GM19455 (cell line): ENCODE measurements at regions not wholly inside any gene's neighbourhood (a gene's known extent, or its start where the extent isn't known, plus 50 kb on each side); places are given as distances from the start of the nearest gene placed in this dataset.
"Not testable (repeated sequence)": the region's sequence is repeated elsewhere in the genome, so short reads cannot be mapped to it uniquely, and the experiment has no call there.

Experiments used
- ATAC-seq: cut with Tn5 transposase; IDR thresholded peaks from one replicate; pipeline ENCODE4 v1.9.1; 2021; ENCODE audit not compliant: unreplicated experiment

DNA sequence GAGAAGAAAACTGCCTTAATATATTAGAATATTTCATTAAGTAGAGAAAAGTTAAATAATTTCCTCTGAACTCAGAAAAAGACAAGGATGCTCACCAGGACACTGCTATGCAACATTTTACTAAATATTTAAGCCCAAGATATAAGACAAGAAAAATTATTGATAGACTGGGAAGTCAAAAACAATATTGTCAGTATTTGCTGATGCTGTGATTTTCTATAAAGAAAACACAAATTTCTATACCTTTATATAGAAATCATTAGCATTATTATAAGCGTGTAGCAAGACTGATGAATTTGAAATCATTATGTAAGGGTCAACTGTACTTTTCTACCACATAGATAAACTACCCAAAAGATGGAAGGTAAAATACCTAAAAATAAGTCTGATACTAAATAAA, 451.0 kb downstream of the RNF144A start:
- no peak for ATAC-seq

DNA sequence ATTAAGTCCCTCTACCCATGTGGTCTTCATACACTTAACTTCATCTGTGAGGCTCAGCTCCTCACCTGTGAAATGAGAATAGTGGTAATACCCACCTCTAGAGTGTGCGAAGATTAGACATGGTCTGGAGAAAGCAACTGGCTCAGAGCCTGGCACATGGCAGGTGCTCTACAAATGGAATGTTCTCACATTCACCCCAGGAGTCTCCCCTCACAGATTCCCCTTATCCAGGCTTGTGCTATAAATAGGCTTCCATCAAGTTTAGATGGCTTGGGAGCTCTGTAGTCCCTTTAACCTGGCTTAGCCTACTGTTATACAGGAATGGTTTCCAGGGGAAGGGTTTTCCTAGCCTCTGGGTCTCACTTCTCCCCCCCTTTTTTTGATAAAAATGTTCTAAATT, 455.9 kb downstream of the RNF144A start:
- ATAC-seq = no peak

DNA sequence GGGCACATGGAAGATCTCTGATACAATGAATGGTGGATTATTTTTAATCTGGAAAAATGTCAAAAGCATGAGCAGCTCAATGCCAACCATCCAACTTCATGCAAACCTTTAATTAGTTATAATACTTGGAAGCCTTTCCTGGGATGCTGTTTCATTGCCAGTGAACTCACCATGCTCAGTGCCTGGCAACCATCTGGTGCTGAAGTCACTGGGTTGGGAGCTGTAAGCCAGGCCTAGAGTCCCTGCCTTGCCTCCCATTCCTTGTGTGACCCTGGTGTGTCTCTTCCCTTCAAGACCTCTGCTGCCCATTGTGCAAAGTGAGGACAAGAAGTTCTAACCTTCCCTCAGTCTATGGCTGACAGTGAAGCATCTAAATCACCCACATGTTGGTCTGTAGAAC, 458.7 kb downstream of the RNF144A start:
- ATAC-seq = no peak

DNA sequence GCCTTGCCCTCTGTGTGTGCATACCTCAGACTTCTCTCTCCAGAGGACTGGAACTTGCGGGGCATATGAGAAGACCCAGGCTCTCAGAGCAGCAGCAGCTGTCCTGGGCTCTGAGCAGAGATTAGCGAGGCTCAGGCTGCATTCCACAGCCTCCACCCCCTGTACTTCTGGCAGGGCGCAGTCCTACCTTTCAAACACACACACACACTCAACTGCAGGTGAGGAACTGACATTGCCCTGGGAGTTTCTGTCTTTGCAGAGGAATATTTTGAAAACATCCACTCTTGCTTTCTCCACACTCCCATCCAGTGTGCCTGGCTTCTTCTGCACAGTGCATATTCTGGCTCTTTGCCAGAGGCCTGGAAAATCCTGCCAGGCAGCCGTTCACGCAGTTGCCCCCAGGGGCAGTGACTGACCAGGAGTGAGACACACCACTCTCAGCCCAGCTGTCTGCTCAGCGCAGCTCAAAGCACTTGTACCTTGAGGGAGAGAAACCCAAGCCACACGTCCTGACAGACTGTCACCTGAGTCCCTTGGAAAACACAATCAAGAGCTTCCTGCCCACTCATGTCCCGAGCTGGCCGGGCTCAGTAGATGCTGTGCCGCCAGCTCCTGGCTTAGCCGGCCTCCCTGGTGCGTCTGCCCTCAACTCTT, 460.8 kb downstream of the RNF144A start:
- no peak for ATAC-seq

DNA sequence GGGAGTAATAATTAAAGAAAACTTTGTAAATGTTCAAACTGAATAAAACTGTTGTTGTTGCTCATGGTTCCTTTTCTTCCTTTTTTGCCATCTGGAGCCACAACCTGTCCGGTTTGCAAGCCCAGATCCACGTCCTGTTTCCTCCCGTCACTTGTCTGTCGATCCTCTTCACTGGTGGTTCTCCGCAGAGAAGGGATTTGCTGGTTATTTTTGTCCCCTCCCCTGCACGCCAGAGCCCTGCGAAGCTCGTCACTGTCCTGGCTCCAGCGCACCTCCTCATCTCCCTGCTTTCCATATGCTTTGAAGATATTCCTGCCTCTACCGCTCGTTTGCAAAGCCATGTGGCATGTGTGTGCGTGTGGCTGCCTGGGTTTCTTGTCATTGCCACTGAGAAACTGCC, 461.4 kb downstream of the RNF144A start:
- ATAC-seq = no peak

DNA sequence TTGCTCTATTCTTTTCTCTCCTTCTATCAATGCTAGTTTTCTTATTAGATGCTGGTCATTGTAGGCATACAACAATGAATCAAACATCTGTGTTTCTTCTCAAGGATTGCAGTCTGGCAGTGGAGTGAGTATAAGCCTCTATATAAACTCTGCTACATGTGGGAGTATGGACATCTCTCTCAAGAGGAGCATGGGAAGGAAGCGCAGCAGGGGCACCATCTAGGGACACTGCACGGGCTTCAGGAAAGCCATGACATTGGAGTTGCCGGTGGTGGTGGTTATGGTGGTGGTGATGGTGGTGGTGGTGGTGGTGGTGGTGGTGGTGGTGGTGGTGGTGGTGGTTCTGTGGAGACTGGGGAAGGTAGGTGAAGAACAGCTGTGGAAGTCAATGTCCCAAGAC, 462.6 kb downstream of the RNF144A start:
- no peak for ATAC-seq

DNA sequence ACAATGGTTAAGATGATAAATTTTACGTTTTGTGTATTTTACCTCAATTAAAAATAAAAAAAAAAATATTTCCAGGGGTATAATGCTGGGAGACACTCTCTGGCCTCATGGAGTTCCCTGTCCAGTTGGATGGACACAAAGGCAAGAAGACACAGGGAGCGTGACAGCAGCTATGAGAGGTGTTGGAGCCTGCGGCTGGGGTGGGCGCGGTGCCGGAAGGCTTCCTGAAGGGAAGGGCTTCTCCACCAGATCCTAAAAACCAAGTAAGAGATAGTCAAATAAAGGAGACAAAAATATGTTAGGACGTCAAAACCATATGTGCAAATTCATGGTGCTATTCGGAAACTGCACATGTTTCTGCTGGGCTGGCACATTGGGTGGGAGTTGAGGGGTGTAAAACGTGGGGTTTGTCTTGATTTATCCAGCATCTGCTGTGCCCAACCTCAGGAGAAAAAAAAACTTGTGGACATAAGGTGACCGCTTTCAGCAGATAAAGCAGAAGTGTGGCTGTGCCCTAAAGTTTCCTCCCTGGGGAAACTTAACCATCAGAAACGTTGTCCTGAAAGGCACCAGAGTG, 467.6 kb downstream of the RNF144A start:
- ATAC-seq = no peak

DNA sequence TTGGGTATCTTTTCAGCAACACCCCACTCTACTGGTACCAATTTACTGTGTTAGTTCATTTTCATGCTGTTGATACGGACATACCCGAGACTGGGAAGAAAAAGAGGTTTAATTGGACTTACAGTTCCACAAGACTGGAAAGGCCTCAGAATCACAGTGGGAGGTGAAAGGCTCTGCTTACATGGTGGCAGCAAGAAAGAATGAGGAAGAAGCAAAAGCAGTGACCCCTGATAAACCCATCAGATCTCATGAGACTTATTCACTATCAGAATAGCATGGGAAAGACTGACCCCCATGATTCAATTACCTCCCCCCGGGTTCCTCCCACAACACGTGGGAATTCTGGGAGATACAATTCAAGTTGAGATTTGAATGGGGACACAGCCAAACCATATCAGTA, 473.1 kb downstream of the RNF144A start:
- ATAC-seq = not testable (repeated sequence)

DNA sequence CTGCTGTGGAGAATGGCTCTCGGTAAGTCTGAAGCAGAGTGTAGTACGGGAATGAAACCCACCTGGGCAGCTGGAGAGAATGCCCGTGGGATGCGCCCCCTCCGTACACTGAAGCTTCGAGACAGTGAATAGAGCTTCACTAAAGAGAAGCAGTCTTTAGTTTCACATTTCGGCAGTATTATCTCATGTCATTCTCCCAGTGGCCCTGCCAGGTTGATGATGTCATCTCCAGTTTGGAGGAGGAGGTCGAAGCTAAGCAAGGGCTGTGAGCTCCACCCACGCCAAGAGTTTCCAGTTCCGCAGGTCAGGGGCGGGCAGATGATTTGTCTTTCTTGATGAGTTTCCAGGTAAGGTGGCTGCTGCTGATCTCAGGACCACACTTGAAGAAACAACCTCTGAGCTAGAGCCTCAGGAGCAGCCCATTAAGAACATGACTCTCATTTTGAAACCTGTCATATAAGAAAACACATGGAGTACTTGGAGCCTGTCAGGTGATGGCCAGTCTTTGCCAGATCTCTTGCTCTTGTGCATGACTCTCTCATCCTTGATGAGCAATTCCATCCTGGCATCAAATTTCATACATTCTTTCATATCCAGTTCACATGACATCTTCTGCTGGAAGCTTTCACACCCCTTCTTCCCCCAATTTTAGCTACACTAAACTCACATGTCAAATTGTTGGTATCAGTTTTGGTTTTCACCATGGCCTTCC, 475.0 kb downstream of the RNF144A start:
- ATAC-seq = no peak

DNA sequence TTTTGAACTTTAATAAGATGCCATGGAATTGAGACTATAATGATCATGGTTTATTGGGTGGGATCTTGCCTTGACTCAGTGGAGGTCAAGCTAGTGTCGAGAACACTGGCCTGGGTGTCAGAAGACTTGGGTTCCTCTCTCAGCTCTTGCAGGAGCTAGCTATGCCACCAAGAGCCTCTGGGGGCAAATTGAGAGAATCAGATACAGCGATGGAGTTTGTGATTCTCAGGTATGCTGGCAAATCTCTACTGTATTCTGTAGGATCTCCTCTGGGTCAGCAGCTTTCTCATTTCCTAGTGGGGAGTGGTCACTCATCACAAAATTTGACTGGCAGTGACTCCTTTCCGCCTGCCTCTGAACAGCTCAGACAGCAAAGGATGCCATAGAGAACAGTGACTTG, 477.0 kb downstream of the RNF144A start:
- no peak for ATAC-seq

DNA sequence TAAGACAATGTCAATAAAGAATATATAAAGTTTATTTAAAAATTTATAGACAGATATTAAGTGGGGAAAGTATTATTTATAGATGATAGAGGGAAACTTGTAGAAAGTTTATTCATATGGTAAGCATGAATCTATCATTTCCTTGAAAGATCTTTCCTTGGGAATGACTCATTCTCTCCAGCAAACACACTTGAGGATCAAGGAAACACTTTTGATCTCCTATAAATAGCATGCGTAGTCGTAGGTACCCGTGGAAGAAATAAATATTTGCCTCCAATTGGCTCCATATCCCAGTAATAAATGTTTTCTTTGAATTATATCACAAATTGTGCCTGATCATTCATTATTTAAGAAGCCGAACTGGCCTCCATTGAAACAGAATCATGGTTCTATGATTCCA, 483.4 kb downstream of the RNF144A start:
- no peak for ATAC-seq

DNA sequence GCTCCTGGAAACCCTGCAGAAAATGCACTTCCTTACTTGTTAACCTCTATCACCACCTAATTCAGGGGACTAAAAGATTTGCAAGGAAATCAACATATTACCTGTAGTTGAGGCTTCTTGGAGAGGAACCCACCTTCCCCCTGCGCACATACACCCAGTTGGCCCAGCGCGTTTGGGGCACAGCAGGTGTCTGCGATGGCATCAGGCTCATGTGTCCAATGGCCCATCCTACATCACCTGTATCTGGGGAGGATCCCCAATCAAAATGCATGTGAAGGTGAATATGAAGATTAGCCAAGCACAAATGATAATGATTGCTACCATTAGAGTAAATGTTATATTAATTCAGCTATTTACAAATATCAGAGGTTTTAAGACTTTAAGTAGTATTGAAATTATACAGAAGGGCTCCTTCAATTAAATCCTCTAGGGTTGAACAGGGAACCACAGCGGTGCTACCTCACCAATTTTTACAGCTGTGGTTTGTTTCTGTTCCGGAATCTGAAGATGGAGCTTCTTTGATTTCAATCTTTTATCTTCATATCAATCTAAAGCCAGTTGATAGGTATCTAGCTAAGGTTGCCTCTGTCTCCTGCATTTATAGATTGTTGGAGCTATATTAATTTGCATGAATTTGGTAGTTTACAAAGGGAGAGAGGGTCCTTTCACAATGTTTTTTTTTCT, 486.0 kb downstream of the RNF144A start:
- no peak for ATAC-seq

DNA sequence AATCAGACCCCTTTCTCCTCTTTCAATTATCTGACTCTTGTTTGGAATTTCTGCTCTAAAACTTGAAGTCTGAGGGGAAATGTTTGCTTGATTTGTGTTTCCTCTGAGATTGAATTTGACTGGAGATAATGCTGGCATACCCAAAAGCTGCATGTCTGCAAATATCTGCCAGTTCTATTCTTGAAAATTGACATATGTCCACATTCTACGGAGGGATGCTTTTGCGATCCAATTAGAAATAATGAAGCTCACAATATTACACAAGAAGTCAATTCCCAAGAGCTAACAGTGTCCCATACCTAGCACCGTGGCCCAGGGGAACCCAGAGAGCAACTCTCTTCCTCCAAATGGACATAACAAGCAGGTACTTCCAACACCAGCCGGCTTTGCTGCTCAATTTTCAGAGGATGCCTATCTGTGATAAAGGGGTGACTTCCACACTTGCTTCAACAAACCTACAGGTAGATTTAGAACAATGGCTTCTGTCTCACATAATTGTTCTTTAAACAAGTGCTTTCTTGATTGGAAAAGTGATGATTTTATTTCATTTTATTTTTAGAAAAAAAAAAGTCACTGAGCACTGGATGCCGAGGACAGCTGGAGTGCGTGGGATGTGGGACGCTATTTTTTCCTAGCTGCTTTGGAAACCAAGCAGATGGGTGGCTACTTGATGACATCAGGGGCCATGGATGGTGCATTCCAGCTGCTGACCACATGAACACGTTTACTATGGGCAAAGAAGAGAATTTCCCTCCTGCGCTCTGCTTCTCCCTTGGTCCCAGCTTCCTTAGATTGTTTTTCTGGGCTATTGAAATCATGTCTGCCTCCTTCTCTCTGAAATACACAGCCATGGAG, 488.9 kb downstream of the RNF144A start:
- no peak for ATAC-seq

DNA sequence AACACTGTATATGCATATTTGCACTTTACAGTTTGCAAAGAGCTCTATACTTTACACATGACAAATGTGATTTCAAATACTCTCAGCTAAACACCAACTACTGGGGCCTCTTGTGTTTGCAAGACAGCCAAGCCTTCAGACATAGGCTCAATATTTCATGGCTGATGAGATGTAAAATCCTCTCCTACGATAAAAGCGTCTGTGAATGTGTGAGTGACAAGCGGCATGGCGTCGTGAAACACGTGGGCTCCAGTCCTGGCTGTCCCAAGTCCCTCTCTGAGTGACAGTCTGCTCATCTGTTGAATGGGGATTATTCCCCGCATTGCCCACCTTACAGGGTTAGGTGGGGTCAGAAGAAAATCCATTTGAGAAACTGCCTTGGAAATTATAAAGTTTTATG, 489.8 kb downstream of the RNF144A start:
- no peak for ATAC-seq

DNA sequence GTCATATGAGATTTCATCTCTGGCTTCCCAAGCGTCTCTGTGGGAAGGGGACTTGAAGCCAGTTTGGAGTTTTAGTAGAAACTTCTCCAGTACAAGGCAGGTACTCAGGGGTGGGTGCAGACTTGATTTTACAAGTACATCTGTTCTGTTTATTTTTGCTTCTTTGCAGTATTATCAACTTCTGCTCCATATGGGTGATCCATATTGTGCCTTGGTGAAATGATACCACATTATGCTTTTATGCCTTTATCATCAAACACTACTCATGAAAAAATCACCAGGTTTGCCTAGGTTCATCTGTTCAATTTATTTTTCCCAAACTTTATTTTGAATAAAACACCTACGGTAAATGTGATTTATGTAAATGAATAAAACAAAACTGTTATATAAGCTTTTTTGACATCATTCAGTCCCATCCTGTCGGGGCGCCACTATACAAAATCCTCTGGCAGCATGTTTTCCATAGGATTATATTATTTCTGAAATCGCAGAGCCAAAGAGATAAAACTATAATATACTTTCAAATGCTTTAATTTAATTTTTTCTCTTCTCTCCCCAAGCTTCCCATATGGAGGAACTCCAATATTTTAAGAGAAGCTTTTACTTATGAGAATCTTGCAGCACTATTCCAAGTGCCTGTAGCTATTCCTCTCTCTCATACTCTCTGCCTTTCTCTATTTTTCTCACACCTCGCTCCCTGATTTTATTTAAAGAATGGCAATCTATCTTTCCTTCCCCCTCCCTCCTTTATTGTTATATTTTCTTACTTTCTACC, 490.9 kb downstream of the RNF144A start:
- no peak for ATAC-seq

DNA sequence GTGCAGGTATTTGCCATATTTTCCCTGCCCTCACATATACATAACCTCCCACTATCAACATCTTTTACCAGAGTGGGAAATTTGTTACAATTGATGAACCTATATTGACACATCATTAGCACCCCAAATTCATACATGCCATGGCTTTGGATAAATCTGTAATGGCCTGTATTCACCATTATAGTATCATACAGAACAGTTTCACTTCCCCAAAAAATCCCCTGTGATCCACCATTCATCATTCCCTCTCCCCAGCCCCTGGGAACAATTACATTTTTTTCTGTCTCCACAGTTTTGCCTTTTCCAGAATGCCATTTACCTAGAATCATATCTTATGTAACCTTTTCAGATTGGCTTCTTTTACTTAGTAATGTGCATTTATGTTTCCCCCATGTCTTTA, 494.5 kb downstream of the RNF144A start:
- no peak for ATAC-seq

DNA sequence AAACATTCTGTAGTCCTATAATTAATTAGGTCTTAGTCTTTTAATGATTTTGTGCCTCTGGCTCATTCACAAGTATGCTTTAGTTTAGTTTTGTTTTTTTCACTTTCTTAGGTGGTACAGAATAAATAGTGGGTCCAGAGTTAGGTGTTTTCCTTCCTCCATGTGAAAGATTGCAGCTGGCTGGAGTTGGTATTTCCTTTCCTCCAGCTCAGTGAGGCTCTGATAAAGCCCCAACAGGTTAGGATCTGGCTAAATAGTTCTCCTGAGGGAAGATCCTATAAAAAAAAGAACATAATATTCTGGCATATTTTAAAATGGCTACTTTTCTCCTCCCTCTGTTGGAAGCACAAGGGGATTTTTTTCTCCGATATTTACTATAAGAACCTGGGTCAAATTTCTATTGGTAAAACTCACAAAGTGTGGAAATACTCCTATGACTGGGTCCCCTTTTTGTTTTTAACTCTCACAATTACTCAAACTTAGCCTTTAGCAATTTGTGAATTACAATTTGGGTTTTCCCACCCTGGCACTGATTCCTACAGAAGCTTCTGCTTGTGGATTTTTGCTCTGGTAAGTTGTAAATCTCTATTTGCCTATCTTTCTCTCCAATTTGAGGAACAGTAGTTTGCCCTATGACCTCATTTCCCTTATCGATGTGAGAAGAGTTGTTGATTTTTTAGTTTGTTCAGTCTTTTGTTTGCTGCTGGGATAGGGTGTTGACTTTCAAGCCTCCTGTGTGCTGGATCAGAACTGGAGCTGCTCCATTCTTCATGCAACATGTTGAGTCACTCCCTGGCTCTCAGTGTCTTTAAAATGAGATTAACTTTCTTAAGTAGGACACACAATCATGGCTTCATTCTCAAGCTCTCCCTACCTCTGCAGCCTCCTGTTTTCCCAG, 500.9 kb downstream of the RNF144A start:
- no peak for ATAC-seq

DNA sequence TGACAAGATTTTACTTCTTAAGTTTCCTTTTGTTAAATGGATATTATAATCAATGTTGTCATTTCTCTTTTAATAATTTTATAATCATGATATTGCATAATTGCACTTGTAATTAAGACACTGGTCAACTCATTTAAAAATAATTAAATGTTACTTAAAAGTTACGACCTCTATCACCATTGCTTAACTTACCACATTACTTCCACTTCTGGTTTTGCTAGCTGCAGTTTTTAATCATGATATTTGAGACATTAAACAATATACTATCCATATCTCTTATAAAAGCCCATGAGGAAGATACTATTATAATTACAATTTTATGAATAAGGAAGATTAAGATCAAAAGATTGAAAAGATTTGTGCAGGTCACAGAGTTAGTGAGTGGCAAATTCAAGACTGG, 502.0 kb downstream of the RNF144A start:
- no peak for ATAC-seq

DNA sequence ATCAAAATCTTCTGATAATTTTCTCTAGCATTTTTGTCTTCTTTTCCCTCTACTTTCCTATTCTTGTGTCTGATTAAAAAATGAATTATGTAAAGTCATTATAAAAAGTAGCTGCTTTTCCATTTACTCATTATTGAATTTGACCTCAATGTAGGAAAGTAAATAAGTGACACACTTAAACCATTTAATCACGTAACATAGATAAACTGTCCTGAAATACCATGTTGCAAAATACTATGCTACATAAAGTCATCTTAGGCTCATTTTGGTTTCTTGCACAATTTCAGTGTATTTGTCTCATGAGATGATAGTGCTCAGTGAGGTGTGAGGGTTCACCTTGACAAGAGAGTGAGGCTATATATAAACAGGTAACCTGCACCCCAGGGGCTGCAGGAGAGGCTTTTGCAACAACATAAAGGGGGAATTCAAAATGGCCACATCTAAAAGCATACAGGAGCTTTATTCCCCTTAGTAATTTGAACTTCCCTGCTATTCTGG, 502.7 kb downstream of the RNF144A start:
- no peak for ATAC-seq
